ENCODE measurements at regions not wholly inside any gene's neighbourhood (a gene's known extent, or its start where the extent isn't known, plus 50 kb on each side); places are given as distances from the start of the nearest gene placed in this dataset.
"Not testable (repeated sequence)": the region's sequence is repeated elsewhere in the genome, so short reads cannot be mapped to it uniquely, and the experiment has no call there.

- DNase-seq (ENCODE audit: low spot score), result no peak
Measured at GRCh38 chr5:34447424-34447823, 208.7 kb upstream of the RAI14 start.

- DNase-seq (ENCODE audit: low spot score), result no peak
Measured at GRCh38 chr5:34449639-34450038, 206.5 kb upstream of the RAI14 start.

- DNase-seq (ENCODE audit: low spot score), result no peak
Measured at GRCh38 chr5:34450338-34450737, 205.8 kb upstream of the RAI14 start.

- DNase-seq (ENCODE audit: low spot score), result no peak
Measured at GRCh38 chr5:34452170-34452828, 203.8 kb upstream of the RAI14 start.

GRCh38 chr5:34455098-34455497 is 201.0 kb upstream of the RAI14 start:
- DNase-seq (ENCODE audit: low spot score), result no peak

- DNase-seq (ENCODE audit: low spot score), result no peak
Measured at GRCh38 chr5:34459908-34460307, 196.2 kb upstream of the RAI14 start.

- DNase-seq (ENCODE audit: low spot score), result no peak
Measured at GRCh38 chr5:34460496-34460895, 195.6 kb upstream of the RAI14 start.

- no peak for DNase-seq (ENCODE audit: low spot score)
Measured at GRCh38 chr5:34464829-34465228, 191.3 kb upstream of the RAI14 start.

GRCh38 chr5:34465301-34465700 is 190.8 kb upstream of the RAI14 start:
- peak; percentile 75 for DNase-seq (ENCODE audit: low spot score)

GRCh38 chr5:34466519-34467388 is 189.4 kb upstream of the RAI14 start:
- peak; percentile 33 for DNase-seq (ENCODE audit: low spot score)

- DNase-seq (ENCODE audit: low spot score), result no peak
Measured at GRCh38 chr5:34467436-34467835, 188.7 kb upstream of the RAI14 start.

GRCh38 chr5:34467984-34468383 is 188.1 kb upstream of the RAI14 start:
- DNase-seq (ENCODE audit: low spot score), result not testable (repeated sequence)

- no peak for DNase-seq (ENCODE audit: low spot score)
Measured at GRCh38 chr5:34469971-34470370, 186.2 kb upstream of the RAI14 start.

- DNase-seq (ENCODE audit: low spot score), result peak; percentile 75
Measured at GRCh38 chr5:34474573-34475021, 181.5 kb upstream of the RAI14 start.

- no peak for DNase-seq (ENCODE audit: low spot score)
Measured at GRCh38 chr5:34475249-34475966, 180.7 kb upstream of the RAI14 start.

- DNase-seq (ENCODE audit: low spot score), result no peak
Measured at GRCh38 chr5:34476941-34477565, 179.1 kb upstream of the RAI14 start.

- no peak for DNase-seq (ENCODE audit: low spot score)
Measured at GRCh38 chr5:34480810-34481528, 175.2 kb upstream of the RAI14 start.

- DNase-seq (ENCODE audit: low spot score), result no peak
Measured at GRCh38 chr5:34483442-34484033, 172.6 kb upstream of the RAI14 start.

- no peak for DNase-seq (ENCODE audit: low spot score)
Measured at GRCh38 chr5:34484216-34484920, 171.8 kb upstream of the RAI14 start.

- DNase-seq (ENCODE audit: low spot score), result no peak
Measured at GRCh38 chr5:34485768-34486030, 170.4 kb upstream of the RAI14 start.
